GM23338 (cell line): ENCODE measurements at regions not wholly inside any gene's neighbourhood (a gene's known extent, or its start where the extent isn't known, plus 50 kb on each side); places are given as distances from the start of the nearest gene placed in this dataset.
"Not testable (repeated sequence)": the region's sequence is repeated elsewhere in the genome, so short reads cannot be mapped to it uniquely, and the experiment has no call there.

Experiments
- ATAC-seq: fragments of 200-7000 bp; cut with Tn5 transposase; 3 replicates; pipeline ENCODE4 v1.9.1; 2020
- DNase-seq: peaks from one replicate; pipeline ENCODE4 v3.0.0-alpha.2; 2015; ENCODE audit warnings: low spot score
- H2AFZ ChIP-seq: fragments of 200-600 bp; sonication (generic); 2 replicates; pipeline ENCODE4 v1.8.0; 2016; ENCODE audit warnings: antibody characterized with exemption, mild to moderate bottlenecking, moderate library complexity
- H3F3A ChIP-seq: fragments of 200-600 bp; sonication (generic); replicated peaks from 2 replicates; pipeline ENCODE4 v1.8.0; 2017; ENCODE audit warnings: antibody characterized with exemption, mixed run types, low read depth
- H3K27ac ChIP-seq: fragments of 200-600 bp; sonication (generic); 2 replicates; pipeline ENCODE4 v1.6.1; 2016; ENCODE audit warnings: low read depth
- H3K27me3 ChIP-seq: fragments of 200-600 bp; sonication (generic); 2 replicates; pipeline ENCODE4 v1.8.0; 2016; ENCODE audit warnings: mild to moderate bottlenecking, mixed run types, moderate library complexity; ENCODE audit not compliant: insufficient read depth
- H3K36me3 ChIP-seq: fragments of 200-600 bp; sonication (generic); 2 replicates; pipeline ENCODE4 v1.8.0; 2016; ENCODE audit warnings: mild to moderate bottlenecking; ENCODE audit not compliant: insufficient read depth
- H3K4me1 ChIP-seq: fragments of 200-600 bp; sonication (generic); 2 replicates; pipeline ENCODE4 v1.8.0; 2016; ENCODE audit warnings: mild to moderate bottlenecking, moderate library complexity; ENCODE audit not compliant: insufficient read depth
- H3K4me2 ChIP-seq: fragments of 200-600 bp; sonication (generic); 2 replicates; pipeline ENCODE4 v1.7.1; 2017; ENCODE audit warnings: mixed run types
- H3K4me3 ChIP-seq: fragments of 200-600 bp; sonication (generic); 2 replicates; pipeline ENCODE4 v1.6.1; 2016; ENCODE audit warnings: mixed run types
- H3K79me2 ChIP-seq: fragments of 200-600 bp; sonication (generic); replicated peaks from 2 replicates; pipeline ENCODE4 v1.8.0; 2017; ENCODE audit warnings: mild to moderate bottlenecking; ENCODE audit not compliant: insufficient read depth
- H3K9me2 ChIP-seq: fragments of 200-600 bp; sonication (generic); 2 replicates; pipeline ENCODE4 v1.8.0; 2017; ENCODE audit not compliant: insufficient read depth
- H4K20me1 ChIP-seq: fragments of 200-600 bp; sonication (generic); replicated peaks from 2 replicates; pipeline ENCODE4 v1.8.0; 2017; ENCODE audit warnings: mild to moderate bottlenecking; ENCODE audit not compliant: insufficient read depth
- H3K27ac Mint-ChIP-seq: 2 replicates; pipeline ENCODE4 v1.8.0; 2020; ENCODE audit warnings: inconsistent platforms, mild to moderate bottlenecking, moderate library complexity, mixed read lengths
- H3K27me3 Mint-ChIP-seq: 3 replicates; pipeline ENCODE4 v1.8.0; 2022; ENCODE audit warnings: low read depth, mild to moderate bottlenecking, moderate library complexity, mixed read lengths, inconsistent platforms; ENCODE audit not compliant: insufficient read depth, poor library complexity
- H3K36me3 Mint-ChIP-seq: 3 replicates; pipeline ENCODE4 v1.8.0; 2021; ENCODE audit warnings: low read depth, mild to moderate bottlenecking, inconsistent platforms, moderate library complexity, mixed read lengths
- H3K4me1 Mint-ChIP-seq: 3 replicates; pipeline ENCODE4 v1.8.0; 2020; ENCODE audit warnings: mild to moderate bottlenecking, inconsistent platforms, mixed read lengths
- H3K4me3 Mint-ChIP-seq: 3 replicates; pipeline ENCODE4 v1.8.0; 2021; ENCODE audit warnings: moderate library complexity, mild to moderate bottlenecking, inconsistent platforms, mixed read lengths
- H3K9me3 Mint-ChIP-seq: 3 replicates; pipeline ENCODE4 v1.8.0; 2020; ENCODE audit warnings: moderate library complexity, mild to moderate bottlenecking, inconsistent platforms, mixed read lengths
- CREB1 ChIP-seq: fragments of 250-450 bp; sonication (Bioruptor Pico); IDR thresholded peaks from 2 replicates; pipeline ENCODE4 v1.5.0; 2020; ENCODE audit warnings: low read depth, mild to moderate bottlenecking, moderate library complexity
- CTCF ChIP-seq, 2 experiments: fragments of 200-600 bp in 1 of 2; sonication (generic) in 1 of 2; conservative IDR thresholded peaks; 2 replicates each; pipeline versions ENCODE4 v1.5.1 to v1.6.1; 2016 to 2017; ENCODE audit warnings: antibody characterized with exemption in 2 of 2, low read depth in 2 of 2, mild to moderate bottlenecking in 2 of 2, moderate library complexity in 1 of 2
- ETS1 ChIP-seq: IDR thresholded peaks from 2 replicates; pipeline ENCODE4 v1.6.1; 2016; ENCODE audit warnings: antibody characterized with exemption
- EZH2 ChIP-seq: fragments of 200-600 bp; sonication (generic); IDR thresholded peaks from one replicate; pipeline ENCODE4 v1.8.0; 2017; ENCODE audit warnings: antibody characterized with exemption, mild to moderate bottlenecking, low read depth; ENCODE audit not compliant: unreplicated experiment
- EZH2phosphoT487 ChIP-seq: fragments of 200-600 bp; sonication (generic); IDR thresholded peaks from one replicate; pipeline ENCODE4 v1.8.1; 2018; ENCODE audit warnings: antibody characterized with exemption; ENCODE audit not compliant: unreplicated experiment
- JUNB ChIP-seq: IDR thresholded peaks from one replicate; pipeline ENCODE4 v1.6.1; 2016; ENCODE audit warnings: antibody characterized with exemption; ENCODE audit not compliant: unreplicated experiment
- NANOG ChIP-seq: IDR thresholded peaks from 2 replicates; pipeline ENCODE4 v1.6.1; 2016; ENCODE audit warnings: antibody characterized with exemption, borderline replicate concordance
- POLR2AphosphoS5 ChIP-seq: IDR thresholded peaks from 2 replicates; pipeline ENCODE4 v1.6.1; 2016; ENCODE audit warnings: antibody characterized with exemption, low read depth
- REST ChIP-seq: IDR thresholded peaks from one replicate; pipeline ENCODE4 v1.6.1; 2018; ENCODE audit warnings: antibody characterized with exemption; ENCODE audit not compliant: unreplicated experiment
- STAT1 ChIP-seq: IDR thresholded peaks from one replicate; pipeline ENCODE4 v1.6.1; 2016; ENCODE audit warnings: antibody characterized with exemption; ENCODE audit not compliant: unreplicated experiment
- ZNF114 ChIP-seq: fragments of 250-450 bp; sonication (Bioruptor Pico); IDR thresholded peaks from 2 replicates; pipeline ENCODE4 v1.5.0; 2020; ENCODE audit warnings: mild to moderate bottlenecking, moderate library complexity
- ZNF331 ChIP-seq: fragments of 250-450 bp; sonication (Bioruptor Pico); IDR thresholded peaks from 2 replicates; pipeline ENCODE4 v1.5.0; 2020; ENCODE audit warnings: low read depth, mild to moderate bottlenecking, moderate library complexity

- DNase-seq, result no peak
- Mint-ChIP-seq H3K27ac (no peak overlapping the region), H3K36me3 (no peaks in the 10 kb centered on the region), H3K4me1 (peaks cover 4% of the 10 kb centered on the region; the same call in 2 of the 3 replicates), H3K27me3 (peaks cover 6% of the 10 kb centered on the region), H3K9me3 (no peaks in the 10 kb centered on the region), H3K4me3 (no peak overlapping the region)
- TF ChIP-seq CREB1 (CRISPR knock-in tag), result no peak
- no peak for TF ChIP-seq CTCF (conservative IDR thresholded peaks at IDR 0.05; ENCODE audit: low read depth in 2 of 2)
- TF ChIP-seq STAT1, result no peak
- no peak for TF ChIP-seq ETS1
- TF ChIP-seq EZH2phosphoT487, result no peak
- no peak for TF ChIP-seq JUNB
- TF ChIP-seq ZNF331 (CRISPR knock-in tag), result no peak
- TF ChIP-seq EZH2, result no peak
- TF ChIP-seq POLR2AphosphoS5, result no peak
- no peak for TF ChIP-seq NANOG
- TF ChIP-seq ZNF114 (CRISPR knock-in tag), result no peak
- TF ChIP-seq REST, result no peak
- Histone ChIP-seq H4K20me1 (no peaks in the 10 kb centered on the region), H2AFZ (no peak overlapping the region), H3K27me3 (peaks cover 5% of the 10 kb centered on the region; the same call in 1 of the 2 replicates), H3F3A (no peaks in the 10 kb centered on the region), H3K27ac (no peak overlapping the region), H3K36me3 (no peaks in the 10 kb centered on the region), H3K4me2 (no peak overlapping the region), H3K4me1 (no peaks in the 10 kb centered on the region), H3K9me2 (no peaks in the 10 kb centered on the region), H3K4me3 (no peak overlapping the region), H3K79me2 (no peaks in the 10 kb centered on the region)
- ATAC-seq, result no peak
These were observed 68.0 kb downstream of the LUZP4 start for GRCh38 chrX:115357326-115358120.

GRCh38 chrX:115359508-115359907 is 70.0 kb downstream of the LUZP4 start:
- not testable (repeated sequence) for H3F3A ChIP-seq, H3K4me1 Mint-ChIP-seq

More at GRCh38 chrX:115359508-115359907, 70.0 kb downstream of the LUZP4 start:
- not testable (repeated sequence) for H3K4me2 ChIP-seq, ATAC-seq, H3K27me3 Mint-ChIP-seq, H3K36me3 ChIP-seq, H3K79me2 ChIP-seq, H2AFZ ChIP-seq, H3K4me1 ChIP-seq, H4K20me1 ChIP-seq, H3K27me3 ChIP-seq, H3K27ac ChIP-seq, H3K4me3 Mint-ChIP-seq, H3K36me3 Mint-ChIP-seq, H3K9me3 Mint-ChIP-seq, DNase-seq, H3K27ac Mint-ChIP-seq, H3K9me2 ChIP-seq, H3K4me3 ChIP-seq
